CD4-positive, alpha-beta T cell treated with Interleukin-10 for 1 hour (primary cell): ENCODE measurements at regions not wholly inside any gene's neighbourhood (a gene's known extent, or its start where the extent isn't known, plus 50 kb on each side); places are given as distances from the start of the nearest gene placed in this dataset.
"Not testable (repeated sequence)": the region's sequence is repeated elsewhere in the genome, so short reads cannot be mapped to it uniquely, and the experiment has no call there.

Experiments used
- DNase-seq: peaks from one replicate; pipeline ENCODE4 v3.0.0-alpha.2; 2020

DNA sequence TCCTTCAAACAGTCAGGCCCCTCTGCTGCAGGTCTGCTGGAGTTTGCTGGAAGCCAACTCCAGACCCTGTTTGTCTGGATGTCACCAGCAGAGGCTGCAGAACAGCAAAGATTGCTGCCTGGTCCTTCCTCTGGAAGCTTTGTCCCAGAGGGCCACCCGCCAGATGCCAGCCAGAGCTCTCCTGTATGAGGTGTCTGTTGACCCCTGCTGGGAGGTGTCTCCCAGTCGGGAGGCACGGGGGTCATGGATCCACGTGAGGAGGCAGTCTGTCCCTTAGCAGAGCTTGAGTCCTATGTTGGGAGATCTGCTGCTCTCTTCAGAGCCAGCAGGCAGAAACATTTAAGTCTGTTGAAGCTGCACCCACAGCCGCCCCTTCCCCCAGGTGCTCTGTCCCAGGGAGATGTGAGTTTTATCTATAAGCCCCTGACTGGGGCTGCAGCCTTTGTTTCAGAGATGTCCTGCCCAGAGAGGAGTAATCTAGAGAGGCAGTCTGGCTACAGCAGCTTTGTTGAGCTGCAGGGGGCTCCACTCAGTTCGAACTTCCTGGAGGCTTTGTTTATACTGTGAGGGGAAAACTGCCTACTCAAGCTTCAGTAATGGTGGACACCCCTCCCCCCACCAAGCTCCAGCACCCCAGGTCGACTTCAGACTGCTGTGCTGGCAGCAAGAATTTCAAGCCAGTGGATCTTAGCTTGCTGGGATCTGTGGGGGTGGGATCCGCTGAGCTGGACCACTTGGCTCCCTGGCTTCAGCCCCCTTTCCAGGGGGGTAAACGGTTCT, 72.1 kb downstream of the OGFRL1 start:
- DNase-seq: not testable (repeated sequence)

DNA sequence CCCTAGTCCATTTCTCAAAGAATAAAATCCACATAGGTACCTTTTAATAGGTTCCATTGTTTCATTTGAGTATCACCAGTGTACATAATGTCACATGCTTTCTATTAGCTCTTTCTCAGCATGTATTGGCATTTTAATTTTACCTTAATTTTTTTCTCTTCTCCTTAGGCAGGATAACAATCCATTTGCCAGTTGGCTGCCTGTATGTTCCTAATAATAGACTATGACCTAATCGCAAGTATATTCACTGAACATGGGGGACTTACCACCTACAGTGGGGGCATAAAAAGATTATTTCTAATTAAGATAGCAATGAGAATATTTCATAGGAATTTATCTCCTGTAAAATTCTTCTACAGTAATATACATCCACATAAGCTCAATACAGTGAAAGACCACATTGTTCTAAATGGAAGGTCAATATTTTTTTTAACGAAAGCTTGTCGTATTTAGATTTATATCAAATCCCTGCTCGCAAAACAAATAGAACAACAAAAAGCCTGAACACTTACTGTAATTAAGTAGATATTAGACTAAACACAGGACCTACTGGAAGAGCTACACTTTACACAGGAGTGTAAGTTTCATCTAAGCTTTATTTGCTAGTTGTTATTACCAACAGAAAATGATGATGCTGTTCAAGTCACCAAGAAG, 76.4 kb downstream of the OGFRL1 start:
- no peak for DNase-seq

DNA sequence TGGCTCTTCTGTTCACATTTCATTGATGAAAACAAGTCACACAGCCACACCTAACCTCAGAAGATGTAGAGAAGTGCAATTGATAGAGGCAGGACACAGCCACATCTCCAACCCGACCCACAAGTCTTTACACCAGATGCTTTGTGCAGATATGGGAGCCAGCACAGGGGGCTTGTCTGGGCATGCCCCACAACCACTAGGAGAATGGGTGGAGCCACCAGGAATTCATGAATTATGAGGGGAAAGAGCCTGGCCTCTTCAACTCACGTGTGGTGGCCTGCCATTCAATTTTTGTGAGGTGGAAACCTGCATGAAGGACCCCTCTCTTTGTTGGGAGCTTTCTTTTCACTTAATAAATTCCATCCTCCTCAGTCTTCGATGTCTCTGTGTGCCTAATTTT, 79.1 kb downstream of the OGFRL1 start:
- no peak for DNase-seq

DNA sequence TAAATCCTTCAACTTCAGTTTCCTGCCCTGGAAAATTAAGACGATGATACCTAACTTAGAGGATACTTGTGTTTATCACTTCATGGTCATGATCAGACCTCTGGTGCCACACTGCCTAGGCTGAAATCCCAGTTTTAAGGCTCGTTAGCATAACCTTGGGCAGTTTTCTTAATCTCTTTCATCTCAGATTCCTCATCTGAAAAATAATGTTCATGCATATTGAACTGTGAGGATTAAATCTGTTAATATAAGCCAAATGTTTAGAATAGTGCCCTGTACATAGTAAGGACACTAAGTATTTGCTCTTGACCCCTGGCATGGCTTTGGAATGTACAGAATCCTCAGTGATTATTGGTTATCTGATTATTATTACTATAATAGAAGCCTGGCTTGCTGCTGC, 79.7 kb downstream of the OGFRL1 start:
- DNase-seq: no peak

DNA sequence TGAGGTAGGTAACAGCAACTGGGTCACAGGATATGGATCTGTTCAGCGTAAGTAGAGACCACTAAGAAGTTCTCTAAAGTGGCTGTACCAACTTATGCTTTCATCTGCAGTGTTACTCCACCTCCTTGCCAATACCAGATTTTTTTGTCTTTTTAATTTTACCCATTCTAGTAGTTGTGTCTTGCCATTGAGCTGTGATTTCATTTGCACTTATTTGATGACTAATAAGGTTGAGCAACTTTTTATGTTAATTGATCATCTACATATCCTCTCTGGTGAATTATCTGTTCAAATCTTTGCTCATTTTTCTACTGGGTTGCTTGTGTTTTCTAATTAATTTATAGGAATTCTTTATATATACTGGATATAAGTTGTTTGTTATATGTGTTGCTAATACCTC, 82.9 kb downstream of the OGFRL1 start:
- no peak for DNase-seq

DNA sequence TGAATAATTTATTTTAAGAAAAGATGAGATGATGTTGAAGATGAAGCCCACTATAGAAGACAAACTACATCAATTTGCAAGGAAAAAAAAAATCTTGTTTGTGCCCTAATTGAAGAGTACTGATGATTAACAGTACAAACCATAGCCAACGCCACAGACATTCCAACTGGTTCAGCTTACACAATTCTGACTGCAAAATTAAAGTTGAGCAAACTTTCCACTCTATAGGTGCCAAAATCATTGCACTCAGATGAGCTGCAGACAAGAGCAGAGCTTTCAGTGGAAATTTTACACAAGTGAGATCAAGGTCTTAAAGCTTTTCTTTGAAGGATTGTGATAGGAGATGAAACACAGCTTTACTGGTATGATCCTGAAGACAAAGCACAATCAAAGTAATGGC, 85.3 kb downstream of the OGFRL1 start:
- no peak for DNase-seq

DNA sequence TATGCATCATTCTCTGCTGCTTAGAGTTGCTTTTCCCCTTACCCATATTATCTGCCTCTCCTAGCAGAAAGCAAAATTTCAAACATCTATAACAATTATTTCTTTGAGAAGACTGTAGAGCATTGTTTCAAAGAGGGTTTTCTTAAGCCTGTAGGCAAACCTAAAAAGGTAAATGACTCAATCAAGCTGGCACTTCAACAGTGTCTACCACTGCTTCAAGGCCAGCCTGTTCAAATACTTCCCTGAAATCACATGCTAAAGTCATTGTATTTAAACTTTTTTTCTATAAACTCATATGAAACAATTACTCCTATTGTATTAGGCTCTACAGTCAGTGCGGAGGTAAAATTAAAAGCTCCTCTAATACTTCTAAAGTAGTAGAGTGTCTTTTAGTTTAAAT, 87.1 kb downstream of the OGFRL1 start:
- DNase-seq: no peak

DNA sequence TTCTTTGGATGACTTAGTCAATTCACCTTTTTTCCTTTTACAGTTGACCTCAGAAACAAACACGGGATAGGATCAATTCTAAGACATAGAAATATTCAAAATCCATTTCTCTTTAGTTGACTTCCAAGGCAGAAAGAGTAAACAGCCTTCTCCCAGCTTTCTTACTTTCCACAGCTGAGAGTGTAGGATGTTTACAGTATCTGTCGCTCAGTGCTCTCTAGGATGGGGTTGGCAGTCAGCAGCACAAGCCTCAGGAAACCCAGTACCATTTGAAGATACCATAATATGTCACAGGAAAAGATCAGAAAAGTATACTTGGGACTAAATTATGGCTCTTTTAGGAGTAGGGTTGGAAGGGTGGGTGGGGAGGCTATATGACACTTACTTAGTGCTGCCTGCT, 88.2 kb downstream of the OGFRL1 start:
- DNase-seq: no peak

DNA sequence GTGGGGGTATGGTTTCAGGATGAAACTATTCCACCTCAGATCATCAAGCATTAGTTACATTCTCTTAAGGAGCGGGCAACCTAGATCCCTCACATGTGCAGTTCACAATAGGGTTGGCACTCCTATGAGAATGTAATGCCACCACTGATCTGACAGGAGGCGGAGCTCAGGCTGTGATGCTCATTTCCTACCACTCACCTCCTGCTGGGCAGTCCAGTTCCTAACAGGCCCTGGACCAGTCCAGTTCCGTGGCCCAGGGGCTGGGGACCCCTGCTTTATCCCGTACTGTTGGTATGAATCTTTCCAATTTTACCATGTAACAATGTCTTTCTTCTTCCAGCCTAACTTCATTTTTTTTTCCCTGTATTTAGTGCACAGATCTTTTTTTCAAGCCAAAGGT, 94.9 kb downstream of the OGFRL1 start:
- DNase-seq: no peak

DNA sequence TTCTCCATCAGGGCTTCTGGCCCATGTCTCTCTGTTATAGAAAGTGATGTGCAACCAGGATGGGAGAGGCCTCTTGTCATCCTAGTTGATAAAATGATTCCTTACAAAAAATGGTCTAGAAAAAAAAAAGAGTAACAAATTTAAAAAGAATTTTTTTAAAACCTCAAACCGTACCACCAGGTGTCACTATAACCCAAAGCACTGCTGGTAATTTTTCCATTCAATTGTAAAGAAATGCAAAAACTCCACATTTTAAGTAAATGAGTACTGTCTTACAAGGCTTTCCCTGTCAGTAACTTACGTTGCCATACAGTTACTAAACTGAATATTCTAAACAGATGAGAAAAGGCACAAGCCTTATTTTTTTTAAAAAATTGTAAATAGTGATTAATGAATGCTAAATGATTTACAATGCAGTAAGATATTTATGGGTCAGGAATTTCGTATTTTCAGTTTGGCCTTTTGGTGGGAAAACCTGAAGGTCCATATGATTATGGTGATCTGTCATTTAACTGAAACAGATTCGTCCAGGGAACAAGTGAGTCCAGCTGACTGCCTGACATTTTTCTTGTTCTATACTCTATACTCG, 95.4 kb downstream of the OGFRL1 start:
- no peak for DNase-seq

DNA sequence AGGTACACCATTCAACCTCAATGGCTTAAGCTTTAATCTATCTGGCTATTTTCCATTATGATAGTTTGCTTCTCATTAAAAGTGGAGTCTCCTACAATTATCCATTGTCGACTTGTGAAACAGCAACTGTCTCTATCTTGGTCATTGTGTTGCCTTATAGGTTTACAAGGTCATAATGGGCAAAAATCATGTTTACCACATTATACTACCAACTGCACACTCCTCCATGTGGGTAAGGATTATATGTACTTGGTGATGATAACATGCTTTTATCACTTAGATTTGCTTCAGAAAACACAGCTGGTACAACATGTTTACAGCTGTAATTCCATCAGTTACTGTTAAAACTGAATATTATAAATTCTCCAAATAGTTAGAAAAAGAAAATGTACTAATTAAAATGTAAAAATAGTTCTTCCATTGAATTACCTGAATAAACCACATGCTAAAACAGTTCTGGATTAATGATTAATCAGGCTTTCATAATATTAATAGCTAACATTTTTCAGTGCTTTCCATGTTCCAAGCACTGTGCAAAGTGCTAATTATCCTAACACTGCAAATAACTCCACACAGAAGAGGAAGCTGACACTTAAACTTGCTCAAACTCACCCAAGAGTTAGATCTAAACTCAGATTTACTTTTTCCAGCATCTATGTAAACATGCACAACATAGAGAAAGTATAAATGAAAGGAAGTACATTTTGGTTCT, 96.7 kb downstream of the OGFRL1 start:
- DNase-seq: no peak

DNA sequence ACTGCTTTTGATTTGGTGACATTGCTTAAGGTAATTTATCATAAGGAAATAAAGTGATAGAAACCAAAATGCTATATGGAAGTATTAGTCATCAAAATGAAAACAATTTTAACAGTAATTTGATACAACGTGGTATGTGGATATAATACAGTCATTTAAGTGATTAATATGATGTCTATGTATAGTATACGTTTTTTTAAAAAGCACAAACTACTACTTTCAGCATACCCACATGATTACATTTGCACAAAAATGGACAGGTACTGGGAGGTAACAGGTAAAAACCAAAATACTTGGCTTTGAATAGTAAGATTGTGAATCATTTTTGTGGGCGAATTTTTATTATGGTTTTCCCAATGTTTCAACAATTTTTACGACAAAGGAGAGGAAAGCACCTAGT, 97.6 kb downstream of the OGFRL1 start:
- no peak for DNase-seq

DNA sequence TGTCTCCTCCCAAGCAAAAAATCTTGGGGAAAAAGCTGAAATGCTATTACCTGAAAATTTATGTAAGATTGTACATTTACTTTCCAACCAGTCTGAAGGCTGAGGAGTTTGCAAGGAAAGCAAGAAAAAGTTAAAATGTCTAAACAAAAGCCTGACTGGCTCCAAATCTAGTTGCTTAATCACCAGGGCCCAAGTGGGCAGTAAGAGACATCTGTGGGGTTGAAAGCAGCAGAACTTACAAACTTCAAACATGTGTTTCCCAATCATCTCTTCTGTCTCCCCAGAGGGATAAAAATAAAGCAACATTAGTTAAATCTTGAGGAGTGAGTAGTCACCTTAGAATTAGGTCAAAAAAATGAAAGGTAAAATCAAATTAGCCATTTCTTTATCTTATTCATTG, 98.6 kb downstream of the OGFRL1 start:
- no peak for DNase-seq

DNA sequence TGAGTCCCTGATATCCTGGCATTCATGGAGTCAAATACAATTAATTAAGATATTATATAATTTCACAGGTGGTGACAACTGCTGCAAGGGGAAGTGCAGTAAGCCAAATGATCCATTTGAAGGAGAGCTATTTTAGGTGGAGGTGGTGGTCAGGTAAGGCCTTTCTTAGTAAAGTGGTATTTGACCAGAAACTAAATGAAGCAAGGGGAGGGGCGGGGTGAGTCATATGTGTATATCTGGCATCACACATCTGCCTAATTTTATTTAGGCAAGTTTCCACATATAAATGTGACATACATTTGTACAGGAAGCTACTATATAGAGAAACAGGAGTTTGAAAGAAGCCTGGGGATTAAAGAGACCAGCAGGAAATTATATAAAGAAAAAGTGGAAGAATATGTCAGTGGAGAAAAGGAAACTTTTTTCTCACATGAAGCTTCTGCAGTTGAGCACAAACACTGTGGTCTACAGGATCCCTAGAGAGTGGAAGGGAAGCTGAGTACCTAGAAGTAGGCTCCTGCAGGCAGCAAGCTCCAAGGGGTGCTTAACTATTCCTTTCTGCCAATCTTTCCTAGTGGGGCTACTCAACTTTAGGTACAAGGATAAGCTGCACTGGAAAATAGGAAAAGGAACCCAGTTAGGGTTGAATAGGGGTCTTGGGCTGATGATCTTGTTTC, 99.6 kb downstream of the OGFRL1 start:
- DNase-seq: no peak

DNA sequence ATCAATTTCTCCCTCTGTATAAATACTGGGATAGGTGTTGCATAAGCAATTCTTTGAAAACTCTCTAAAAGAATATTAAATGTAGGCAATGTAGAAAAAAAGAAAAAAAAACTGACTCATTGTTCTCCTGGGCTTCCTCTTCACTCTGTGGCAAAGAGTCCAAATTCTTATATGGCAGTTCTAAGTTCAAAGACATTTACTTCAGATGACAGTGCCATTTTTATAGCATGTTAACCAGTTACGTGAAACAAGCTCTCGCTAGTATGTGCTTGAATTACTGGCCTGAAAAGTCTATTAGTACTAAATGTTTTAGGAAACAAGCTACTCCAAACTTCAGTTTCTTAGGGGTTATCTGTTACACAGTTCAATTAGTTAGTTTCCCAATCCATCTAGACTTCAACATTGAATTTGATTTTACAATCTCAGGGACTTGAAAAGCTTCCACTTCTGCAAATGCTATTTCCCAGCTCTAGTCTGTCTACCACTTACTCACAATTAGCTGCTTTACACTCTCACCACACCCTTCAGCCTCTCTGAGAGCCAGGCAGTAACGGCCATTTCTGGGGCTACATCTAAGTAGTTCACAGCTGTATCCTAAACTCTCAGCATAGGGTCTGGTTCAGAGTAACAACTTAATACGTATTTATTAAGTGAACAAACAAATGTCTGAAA, 100.4 kb downstream of the OGFRL1 start:
- no peak for DNase-seq

DNA sequence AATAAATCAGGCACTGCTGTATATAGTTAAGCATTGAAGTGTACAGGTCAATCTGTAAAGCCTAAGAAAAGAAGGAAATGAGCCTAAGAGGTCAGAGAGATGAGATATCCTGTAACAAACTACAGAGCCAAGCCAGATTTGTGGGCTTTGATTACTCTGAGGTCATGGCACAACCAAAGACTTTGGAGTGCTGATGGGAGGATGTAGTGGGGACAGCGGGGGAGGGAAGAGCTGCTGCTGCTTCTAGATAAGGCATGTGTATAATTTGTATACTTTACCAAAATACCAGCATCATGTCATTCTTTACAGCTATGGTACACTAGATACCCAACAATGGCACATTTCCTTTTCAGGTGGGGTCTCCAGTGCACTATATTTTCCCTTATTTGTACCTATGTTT, 102.5 kb downstream of the OGFRL1 start:
- DNase-seq: no peak

DNA sequence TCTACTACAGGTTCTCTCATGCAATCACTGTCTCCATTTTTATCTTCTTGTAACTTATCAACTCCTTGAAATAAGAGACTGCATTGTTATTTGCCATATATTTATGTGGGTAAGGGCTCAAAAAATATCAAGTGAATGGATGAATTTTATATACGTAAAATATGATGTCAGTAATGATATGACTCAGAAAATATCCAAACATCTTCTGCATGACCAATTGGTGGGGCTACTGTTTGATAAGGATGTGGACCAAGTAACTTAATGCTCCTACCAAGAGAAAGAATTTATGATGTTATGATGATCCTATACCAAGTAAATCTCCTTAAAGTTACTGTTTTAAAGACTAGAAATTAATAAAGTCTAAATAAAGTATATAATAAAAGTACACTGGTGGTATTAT, 103.7 kb downstream of the OGFRL1 start:
- DNase-seq: no peak

DNA sequence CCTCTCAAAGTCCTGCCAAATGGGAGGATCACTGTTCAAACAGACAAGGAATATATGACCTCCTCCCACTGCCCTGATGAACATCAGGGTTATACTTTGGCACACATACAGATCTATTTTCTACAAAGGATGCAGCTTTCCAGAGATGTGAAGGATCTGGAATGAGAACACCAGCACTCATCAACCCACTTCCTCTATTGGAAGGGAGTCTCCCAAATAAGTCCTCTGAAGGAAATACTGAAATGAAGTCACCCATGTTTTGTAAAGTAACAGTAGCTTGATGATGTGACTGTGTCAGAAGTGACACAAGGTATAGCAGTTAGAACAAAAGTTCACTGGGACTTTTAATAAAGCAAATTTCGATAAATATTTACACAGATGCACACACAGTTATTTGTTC, 104.9 kb downstream of the OGFRL1 start:
- no peak for DNase-seq

DNA sequence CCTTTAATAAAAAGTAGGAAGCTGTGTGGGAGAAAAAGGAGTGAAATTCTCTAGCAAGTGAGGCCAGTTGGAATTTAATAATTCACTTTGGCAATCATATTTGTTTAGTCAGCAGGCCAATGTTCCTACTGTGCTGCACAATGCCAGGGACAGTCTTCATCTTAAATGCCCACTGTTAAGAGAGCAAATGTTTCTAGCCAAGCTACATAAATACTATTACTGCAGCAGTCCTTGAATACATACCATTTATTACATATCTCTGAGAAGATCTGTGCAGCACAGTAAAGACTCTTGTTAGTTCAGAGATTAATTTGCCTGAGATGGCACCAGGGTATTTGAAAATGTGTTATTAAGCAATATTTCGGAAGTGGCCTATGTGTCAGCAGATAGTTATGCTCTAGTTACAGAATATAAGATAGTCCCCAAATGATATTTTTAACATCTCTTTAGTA, 105.4 kb downstream of the OGFRL1 start:
- DNase-seq: no peak

DNA sequence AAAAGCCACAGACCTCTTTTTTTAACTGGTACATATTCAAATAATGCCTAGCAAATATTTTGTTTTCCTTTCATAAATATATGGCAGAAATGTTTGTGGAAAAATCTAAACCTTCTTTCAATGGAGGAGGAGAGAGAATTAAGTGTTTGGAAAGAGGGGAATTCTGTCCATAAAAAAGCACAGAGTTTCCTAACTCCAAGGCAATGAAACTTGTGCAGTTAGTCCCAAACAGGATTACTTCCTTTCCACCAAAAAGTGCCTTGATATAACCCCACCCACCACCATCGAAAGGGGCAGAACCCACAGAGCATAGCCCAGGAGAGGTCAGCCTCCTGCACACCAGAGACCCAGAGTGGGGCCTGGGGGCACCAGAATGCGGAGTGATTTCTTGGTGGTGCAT, 106.3 kb downstream of the OGFRL1 start:
- no peak for DNase-seq

DNA sequence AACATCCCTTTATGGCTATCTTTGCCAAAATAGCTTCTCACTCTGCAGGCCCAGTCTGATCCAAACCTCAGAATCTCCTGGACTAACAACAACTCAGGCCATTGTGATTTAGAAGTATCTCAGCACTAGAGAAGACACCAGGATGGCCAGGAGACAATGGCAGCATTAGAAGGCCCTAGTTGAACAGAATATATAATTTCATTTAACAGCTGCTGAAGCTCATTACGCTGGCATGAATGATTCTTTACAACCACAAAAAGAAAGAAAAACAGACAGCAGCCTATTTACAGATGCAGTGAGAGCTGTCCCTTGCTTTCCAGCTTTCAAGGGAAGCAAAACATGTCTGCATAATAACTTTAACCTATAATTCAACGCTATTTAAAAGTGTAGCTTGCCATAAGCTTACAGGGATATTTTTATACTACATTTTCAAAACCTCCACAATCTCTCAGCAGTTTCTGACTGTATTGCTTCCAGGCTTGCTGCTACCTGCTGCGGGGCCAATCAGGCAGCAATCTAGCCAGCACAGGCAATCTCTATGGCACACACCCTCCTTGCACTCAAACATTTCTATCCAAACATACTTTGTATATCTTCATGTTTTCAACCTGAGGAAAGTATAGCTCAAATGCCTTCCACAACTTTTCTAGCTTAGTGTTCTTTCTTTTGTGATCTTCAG, 107.3 kb downstream of the OGFRL1 start:
- no peak for DNase-seq

DNA sequence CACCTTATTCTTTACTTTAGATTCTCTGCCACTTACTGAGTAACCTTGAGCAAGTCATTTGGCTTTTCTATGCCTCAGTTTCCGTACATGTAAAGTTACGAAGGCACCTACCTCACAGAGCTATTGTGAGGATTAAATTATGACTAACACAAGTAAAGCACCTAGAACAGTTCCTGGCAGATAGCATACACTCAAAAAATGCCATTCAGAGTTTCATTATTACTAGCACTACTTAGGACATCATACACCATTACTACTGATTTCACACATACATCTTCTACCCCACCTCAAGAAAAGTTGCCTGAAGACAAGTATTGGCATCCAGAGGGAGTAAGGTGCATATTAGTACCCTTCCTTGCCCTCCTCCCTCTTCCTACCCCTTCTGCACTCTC, 107.8 kb downstream of the OGFRL1 start:
- DNase-seq: no peak
